GM21825 (cell line): ENCODE measurements at regions not wholly inside any gene's neighbourhood (a gene's known extent, or its start where the extent isn't known, plus 50 kb on each side); places are given as distances from the start of the nearest gene placed in this dataset.

Source experiments
- ATAC-seq: cut with Tn5 transposase; IDR thresholded peaks from one replicate; pipeline ENCODE4 v1.9.1; 2021; ENCODE audit warnings: mild to moderate bottlenecking, moderate library complexity; ENCODE audit not compliant: unreplicated experiment

DNA sequence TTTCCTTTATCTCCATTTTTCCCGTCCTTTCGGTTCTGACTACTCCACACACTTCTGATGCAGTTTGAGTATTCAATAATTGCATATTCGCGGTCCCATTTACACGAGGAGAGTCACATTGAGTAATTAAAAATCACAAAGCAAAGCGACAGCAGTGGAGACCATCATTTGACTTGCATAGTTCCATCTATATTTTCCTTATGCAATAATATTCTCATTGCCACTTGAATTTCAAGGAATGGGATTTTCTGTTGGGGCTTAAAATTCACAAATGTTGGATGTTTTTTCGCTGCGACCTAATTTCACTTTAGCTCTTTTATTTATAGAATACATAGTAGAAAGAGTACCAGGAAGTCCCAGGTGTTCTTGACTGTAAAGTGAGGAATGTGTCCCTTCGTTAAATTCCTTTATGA lies 186.8 kb downstream of the ZEB2 start:
- no peak for ATAC-seq

DNA sequence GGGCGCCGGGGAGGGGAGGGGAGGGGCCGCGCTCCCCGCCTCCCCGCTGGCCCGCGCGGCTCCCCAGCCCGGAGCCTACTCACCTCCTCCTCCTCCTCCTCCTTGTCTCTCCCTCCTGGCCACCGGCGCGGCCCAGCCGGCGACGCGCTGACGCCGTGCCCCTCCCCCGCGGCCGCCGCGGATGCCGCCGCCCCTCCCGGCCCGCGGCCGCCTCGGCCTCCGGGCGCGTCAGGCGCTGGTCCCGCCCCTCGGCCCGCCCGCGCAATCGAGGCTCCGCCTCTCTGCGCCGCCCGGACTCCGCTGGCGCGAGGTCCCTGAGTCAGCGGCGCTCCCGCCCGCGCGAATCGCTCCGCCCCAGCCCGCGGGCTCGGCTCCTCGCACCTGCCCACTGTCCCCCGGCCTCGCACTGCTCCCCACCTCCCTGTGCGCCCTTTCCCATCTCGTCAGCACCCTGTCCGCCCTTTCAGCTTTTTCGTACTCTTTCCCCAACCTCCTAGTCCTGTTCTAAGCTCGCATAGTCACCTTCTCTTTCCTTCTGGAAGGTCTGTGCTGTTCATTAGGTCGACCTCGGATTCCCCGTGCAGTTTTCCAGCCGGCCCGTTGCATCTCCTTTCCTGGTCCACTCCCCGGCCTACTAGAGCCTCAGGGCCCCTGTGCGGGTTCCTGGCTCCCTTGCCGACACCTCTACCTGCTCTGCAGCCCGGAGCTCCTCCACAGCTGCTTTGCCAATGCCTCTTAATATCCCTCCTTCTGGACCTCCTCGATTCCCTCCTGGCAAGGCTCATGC lies 187.4 kb downstream of the ZEB2 start:
- ATAC-seq, result peak; percentile 95

DNA sequence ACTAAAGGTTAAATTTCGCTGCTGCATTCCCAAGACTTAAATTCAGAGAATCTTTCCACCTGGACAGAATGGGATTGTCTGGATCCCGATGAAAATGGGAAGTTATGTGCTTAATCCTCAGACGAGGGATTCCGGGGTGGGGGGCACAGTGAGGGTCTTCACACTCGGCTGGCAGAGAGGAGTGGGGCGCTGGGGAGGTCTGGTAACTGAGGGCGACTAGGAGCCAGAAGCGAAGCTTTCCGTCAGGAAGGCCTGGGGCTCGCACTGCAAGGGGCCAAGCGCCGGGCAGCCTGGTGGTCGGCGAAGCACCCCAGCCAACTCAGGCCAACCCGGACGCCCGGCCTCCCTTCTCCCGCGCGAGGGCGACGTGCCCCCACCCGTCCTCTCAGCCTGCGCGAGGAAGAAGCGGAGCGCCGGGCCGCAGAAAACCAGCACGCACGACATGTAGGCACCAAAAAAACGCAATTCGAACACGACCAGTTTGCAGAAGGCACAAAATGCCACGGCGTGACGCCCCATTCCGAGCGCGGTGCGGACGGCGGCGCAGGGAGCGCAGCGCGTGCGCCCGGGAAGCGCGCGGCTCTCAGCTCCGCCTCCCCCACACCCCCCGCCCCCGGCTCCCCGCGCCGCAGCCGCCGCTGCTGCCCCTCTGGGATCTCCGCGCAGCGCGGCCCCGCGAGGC lies 188.1 kb downstream of the ZEB2 start:
- ATAC-seq, result peak; percentile 67

DNA sequence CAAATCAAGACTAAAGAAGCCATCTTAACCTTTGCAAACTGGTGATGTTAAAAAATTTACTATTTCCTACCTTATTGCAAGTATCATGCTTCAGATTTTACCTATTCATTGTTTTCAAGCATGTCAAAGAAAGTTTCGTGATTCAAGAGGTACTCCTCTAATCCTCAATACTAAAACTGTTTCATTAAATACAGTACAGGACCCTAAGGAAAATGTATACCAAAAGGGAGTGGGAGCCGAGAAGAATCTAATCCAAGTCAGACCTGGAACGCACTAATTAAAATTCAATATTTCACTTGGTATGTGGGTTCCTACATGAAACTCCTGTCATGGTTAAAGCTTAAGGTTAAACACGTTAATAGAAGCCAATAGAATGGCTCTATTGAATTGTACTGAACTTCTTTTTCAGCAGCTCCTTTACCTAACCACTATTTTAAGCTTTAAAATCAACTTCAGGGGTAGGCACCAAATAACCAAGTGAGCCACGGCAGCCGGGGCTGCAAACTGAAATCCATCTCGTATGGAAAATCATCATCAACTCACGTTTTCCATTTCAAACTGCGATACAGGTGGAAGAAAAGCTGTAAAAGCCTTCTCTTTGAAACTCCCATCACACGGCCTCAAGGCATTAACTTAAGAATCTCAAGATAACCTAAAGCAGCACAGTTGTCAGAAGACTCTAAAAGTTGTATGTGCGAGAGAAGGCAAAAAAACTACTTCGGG lies 188.8 kb downstream of the ZEB2 start:
- no peak for ATAC-seq

DNA sequence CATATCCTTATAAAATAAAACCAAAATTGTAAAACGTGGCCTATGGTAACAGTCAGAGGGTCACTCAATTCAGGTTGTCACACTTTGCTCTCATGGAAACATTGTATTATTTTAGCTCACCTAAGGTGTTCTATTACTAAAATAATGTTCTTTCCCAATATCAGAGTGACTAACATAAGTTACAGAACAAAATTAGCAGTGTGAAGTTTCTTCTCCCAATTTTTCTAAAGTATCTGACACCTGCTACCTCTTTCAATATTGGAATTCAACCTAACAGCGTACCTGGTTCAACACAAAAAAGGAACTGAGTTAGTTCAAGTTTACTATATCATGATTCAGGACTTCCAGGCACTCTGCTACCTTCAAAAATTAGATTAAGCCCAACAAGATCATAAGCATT lies 190.4 kb downstream of the ZEB2 start:
- no peak for ATAC-seq

GRCh38 chr2:144328938-144329337 lies 191.0 kb downstream of the ZEB2 start:
- no peak for ATAC-seq

GRCh38 chr2:144326825-144327224 lies 193.1 kb downstream of the ZEB2 start:
- ATAC-seq, result no peak

DNA sequence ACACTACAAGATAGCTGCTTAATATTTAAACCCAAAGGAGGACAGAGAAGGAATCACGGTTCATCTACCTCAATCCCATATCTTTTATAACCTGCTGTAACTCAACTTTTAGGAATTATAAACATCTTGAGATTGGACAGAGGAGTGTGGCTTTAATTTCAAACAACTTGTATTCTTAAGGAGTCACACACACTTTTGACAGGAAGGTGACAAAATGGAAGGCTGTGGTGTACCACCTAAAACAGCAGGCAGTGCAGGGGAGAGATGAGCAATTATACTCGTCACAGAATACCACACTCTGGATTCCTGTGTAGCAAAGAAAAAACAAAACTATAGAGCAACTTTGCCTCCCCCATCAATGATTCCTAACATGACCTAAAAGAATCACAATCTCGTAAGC lies 194.8 kb downstream of the ZEB2 start:
- ATAC-seq, result peak; percentile 78

GRCh38 chr2:144324446-144325045 lies 195.4 kb downstream of the ZEB2 start:
- peak; percentile 39 for ATAC-seq

- peak; percentile 44 for ATAC-seq
Measured at GRCh38 chr2:144323946-144324345, 196.0 kb downstream of the ZEB2 start.

- no peak for ATAC-seq
Measured at GRCh38 chr2:144322379-144322778, 197.5 kb downstream of the ZEB2 start.

DNA sequence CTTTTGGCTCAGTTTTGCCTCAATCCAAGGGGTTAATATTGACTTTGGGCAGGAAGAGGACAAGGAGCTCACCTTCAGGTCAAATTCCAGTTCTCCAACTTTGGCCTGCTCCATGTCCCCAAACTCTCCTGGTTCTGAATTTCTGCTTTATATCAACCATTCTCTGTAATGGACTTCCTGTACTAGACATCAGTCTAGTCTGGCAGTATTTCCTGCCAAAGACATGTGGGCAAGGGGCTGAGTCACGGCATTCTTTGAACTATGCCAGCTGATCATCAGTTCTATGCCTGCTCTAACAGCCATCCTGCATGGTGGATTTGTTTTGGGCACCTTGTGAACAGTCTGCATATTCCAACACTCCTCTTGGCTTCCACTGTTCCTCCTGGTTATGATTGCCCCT lies 199.4 kb downstream of the ZEB2 start:
- no peak for ATAC-seq

DNA sequence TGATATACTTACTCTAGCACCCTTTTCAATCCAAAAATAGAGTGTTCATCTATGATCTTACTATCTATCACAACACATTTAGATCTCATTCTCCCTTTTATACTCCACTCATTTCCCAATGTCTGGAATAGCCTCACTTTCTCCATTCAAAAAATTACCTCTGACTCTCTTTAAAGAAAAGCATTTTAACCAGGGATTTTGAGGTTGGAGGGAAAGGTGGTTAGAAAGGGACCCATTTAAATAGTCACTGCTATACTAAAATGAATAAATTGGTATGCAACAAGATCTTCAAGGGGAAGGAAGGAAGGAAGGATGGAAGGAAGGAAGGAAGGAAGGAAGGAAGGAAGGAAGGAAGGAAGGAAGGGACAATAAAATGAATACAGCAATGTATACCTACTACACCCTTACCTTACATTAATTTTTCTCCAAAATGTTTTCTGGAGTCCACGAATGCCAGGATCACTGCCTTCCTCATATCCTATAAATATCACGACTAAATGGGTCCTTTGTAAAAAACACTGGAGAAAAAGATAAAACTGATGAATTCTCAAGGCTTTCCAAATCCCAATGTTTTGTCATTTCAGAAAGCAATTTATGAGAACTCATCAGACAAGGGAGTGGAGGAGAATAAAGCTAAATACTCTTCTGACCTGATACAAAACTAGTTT lies 202.7 kb downstream of the ZEB2 start:
- ATAC-seq, result no peak

DNA sequence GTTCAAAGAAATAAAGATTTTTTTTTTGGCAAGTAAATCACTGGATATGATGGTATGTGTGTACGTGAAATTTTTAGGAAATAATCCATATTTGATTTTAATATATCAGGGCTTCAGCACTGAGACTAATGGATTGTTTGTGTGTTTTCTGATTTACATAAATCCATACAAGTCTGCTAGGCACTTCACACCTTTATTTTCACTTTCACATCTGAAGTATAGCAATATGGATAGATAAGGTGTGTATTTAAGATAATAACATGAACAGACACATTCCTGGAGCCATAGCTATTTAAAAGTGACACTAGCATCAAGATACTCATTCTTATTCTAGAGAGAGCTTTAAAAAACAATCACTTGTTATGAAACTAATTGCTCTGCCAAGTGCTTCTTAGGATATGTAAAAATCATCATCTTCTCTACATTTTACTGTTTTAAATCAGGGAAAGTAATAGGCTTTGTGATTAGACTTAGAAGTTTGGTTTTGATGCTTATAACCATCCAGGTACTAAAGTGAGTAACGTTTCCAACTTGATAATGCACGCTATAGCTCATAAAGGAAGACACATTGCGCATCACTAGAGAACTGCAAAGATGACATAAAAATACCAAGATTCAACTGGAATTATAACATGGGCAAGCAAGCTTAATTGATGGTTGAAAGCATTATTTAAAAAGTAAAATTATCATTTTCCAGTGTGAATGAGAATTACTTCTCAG lies 208.9 kb downstream of the ZEB2 start:
- ATAC-seq, result no peak

- ATAC-seq, result no peak
Measured at GRCh38 chr2:144310484-144310883, 209.4 kb downstream of the ZEB2 start.

DNA sequence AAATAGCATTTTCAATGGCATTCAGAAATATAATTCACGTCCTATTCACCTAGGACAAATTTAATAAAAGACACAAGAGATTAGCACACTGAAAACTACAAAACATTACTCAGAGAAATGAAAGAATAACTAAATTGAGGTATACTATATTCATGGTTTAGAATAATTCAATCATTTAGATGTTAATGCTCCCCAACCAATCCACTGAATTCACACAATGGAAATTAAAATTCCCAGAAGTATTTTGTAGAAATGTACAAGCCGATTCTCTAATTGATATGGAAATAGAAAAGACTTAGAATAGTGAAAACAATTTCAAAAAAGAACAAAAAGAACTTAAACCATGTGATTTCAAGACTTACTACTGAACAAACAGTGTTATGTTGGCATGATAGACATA lies 212.2 kb downstream of the ZEB2 start:
- no peak for ATAC-seq

DNA sequence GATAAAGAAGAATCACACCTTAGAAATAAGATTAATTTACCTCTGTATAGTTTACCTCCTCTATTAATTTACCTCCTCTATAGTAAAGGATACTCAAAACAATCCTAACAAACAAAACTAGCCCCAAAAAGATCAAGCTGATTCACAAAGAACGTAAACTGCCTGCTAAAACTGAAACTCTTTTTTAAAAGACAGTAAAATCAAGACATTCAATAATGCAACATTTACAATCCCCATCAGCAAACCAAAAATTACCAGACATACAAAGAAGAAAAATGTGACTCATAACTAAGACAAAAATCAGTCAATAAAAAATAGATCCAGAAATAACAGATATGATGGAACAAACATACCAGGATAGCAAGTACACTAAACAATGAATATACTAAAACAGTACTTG lies 215.7 kb downstream of the ZEB2 start:
- ATAC-seq, result no peak

DNA sequence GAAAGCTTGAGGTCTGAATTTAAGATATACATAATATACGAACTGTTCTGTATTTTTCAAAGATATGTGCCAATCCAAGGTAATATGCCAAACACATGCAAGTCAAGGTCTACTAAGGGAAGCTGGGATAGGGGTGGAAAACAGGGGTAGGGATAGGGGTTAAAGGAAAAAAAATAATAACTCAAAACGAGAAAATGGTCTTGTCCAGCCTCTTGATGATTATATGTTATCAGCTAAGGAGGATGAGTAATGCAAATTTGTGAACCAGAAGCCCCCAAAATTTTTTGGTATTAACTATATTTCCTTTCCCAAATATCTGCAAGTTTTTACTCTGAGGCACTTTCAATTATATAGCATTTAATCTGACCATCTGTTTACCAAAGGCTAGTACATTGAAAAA lies 219.3 kb downstream of the ZEB2 start:
- ATAC-seq, result no peak

DNA sequence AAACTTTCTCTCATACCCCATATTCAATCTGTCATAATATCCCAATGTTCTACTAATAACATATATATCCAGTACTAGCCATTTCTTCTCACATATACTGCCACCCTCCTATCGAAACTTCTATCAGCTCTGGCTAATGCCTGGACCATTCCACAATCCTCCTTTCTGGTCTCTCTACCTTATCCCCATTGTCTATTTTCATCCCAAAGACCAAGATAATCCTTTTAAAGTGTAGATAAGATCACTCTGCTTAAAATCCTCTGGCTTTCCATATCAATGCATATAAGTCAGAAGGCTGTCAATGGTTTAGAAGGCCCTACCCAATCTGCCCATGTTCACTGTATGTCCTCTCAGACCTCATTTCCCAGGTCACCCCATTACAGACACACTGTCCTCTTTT lies 229.6 kb downstream of the ZEB2 start:
- ATAC-seq, result no peak

- ATAC-seq, result no peak
Measured at GRCh38 chr2:144288438-144288837, 231.5 kb downstream of the ZEB2 start.
